ENCODE measurements at regions not wholly inside any gene's neighbourhood (a gene's known extent, or its start where the extent isn't known, plus 50 kb on each side); places are given as distances from the start of the nearest gene placed in this dataset.

DNA sequence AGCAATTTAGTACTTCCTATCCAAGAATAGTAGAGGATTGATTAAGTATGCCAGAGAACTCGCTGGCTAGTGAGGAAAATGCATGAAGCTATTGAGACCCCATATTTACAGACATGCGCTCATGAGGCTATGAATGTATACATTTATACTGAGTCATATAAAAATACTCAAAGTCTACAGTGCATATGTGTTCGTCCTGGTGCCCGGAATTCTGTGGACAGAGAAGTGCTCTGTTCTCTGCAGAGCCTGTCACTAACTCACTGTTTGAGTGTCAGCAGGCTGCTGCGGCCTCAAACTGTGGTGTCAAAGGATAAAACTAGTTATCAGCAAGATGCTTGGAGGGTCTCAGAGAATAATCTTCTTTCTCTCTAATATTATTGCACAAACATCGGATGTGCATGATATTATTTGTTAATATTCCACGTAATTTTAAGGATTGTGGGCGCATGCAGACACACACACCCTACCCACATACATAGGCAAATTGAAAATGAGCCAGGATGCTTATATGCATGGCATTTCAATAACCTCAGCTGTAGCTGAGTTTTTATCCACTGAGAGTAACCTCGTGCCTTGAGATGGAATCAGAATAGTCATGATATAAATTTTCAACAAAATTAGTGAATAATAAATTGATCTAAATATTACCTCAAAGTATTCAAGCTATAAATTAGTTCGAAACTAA, 50.0 kb upstream of the TSC22D2 start:
- Histone ChIP-seq H3K4me1 (no peaks in the 10 kb centered on the region), H3K9me3 (no peaks in the 10 kb centered on the region), H3K4me3 (no peak overlapping the region), H3K27ac (no peak overlapping the region), H3K4me2 (no peak overlapping the region), H4K20me1 (no peaks in the 10 kb centered on the region), H3K9ac (no peak overlapping the region), H3K36me3 (no peaks in the 10 kb centered on the region), H3K27me3 (no peaks in the 10 kb centered on the region)
- TF ChIP-seq Cebpa-rat (IDR thresholded peaks at IDR 0.05) = no peak

- H3K27ac ChIP-seq = no peak overlapping the region
- H3K9me3 ChIP-seq = no peaks in the 10 kb centered on the region
- TF ChIP-seq Cebpa-rat (IDR thresholded peaks at IDR 0.05) = no peak
- no peaks in the 10 kb centered on the region for H4K20me1 ChIP-seq
- H3K9ac ChIP-seq = no peak overlapping the region
- no peaks in the 10 kb centered on the region for H3K36me3 ChIP-seq
- no peaks in the 10 kb centered on the region for H3K27me3 ChIP-seq
- no peak overlapping the region for H3K4me3 ChIP-seq
- H3K4me2 ChIP-seq = no peak overlapping the region
- no peaks in the 10 kb centered on the region for H3K4me1 ChIP-seq
These were observed 51.0 kb upstream of the TSC22D2 start for GRCh38 chr3:150357140-150357539.

DNA sequence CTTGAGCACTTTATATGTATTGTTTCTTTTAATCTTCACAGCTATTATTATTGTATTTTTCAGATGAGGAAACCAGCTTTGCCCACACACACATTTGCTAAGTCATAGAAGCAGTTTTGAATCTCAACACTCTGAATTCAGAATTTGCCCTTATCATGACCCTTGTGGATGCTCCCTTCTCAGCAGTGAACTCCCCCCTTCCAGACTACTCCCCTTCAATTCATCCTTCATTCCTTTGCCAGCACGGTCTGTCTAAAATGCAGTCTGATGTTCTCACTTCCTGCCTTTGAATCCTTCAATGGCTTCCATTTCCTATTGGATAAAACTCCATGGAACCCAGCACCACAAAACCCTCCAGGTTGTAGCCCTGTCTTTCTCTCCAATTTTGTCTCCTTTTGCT, 52.5 kb upstream of the TSC22D2 start:
- Histone ChIP-seq H3K36me3 (no peaks in the 10 kb centered on the region), H3K4me2 (no peak overlapping the region), H3K9me3 (no peaks in the 10 kb centered on the region), H3K27ac (no peak overlapping the region), H3K9ac (no peak overlapping the region), H3K27me3 (no peaks in the 10 kb centered on the region), H3K4me3 (no peak overlapping the region), H3K4me1 (no peaks in the 10 kb centered on the region), H4K20me1 (no peaks in the 10 kb centered on the region)
- TF ChIP-seq Cebpa-rat (IDR thresholded peaks at IDR 0.05) = no peak

DNA sequence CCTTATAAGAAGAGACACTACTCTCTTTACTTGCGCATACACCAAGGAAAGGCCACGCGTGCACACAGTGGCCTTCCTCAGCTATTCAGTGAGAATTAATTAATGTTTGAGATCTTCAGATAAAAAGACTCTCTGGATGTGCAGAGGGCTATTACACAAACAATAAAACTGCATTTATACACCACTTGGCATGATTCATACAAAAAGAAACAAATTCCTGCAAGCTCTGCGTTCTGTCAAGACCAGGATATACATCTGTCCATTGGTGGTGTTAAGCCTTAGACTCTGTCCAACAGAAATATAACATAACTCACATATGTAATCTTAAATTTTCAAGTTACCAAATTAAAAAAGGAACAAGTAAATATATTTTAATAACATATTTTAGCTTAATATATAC, 55.2 kb upstream of the TSC22D2 start:
- Histone ChIP-seq H3K36me3 (no peaks in the 10 kb centered on the region), H4K20me1 (no peaks in the 10 kb centered on the region), H3K27me3 (no peaks in the 10 kb centered on the region), H3K27ac (no peak overlapping the region), H3K9ac (no peak overlapping the region), H3K4me2 (no peak overlapping the region), H3K4me1 (no peaks in the 10 kb centered on the region), H3K9me3 (no peaks in the 10 kb centered on the region), H3K4me3 (no peak overlapping the region)
- TF ChIP-seq Cebpa-rat (IDR thresholded peaks at IDR 0.05) = no peak

DNA sequence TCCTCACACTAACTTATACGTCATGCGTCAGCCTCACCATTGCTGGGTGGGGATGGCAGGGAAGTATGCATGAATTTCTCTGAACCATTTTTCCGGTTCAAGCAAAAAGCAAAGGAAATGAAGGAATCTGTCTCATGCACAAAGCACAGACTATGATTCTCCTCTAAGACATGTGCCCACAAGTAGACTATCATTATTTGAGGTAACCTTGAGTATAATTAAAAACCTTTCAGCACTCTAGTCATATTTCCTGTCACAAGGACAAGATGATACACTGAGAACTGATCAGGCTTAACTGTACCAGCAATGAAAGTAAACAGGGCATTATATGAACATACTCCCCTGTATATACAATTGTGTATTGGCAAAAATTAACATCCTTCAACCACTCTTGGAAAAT, 56.7 kb upstream of the TSC22D2 start:
- no peaks in the 10 kb centered on the region for H3K36me3 ChIP-seq
- no peaks in the 10 kb centered on the region for H3K9me3 ChIP-seq
- no peak overlapping the region for H3K9ac ChIP-seq
- H3K4me3 ChIP-seq = no peak overlapping the region
- no peak for TF ChIP-seq Cebpa-rat (IDR thresholded peaks at IDR 0.05)
- 0 out of 2 replicates have a peak, but pooled peaks cover 3% of the 10 kb centered on the region for H3K27me3 ChIP-seq
- H3K4me1 ChIP-seq = no peaks in the 10 kb centered on the region
- H4K20me1 ChIP-seq = no peaks in the 10 kb centered on the region
- H3K27ac ChIP-seq = no peak overlapping the region
- no peak overlapping the region for H3K4me2 ChIP-seq

- Histone ChIP-seq H3K4me1 (no peaks in the 10 kb centered on the region), H4K20me1 (no peaks in the 10 kb centered on the region), H3K4me3 (no peak overlapping the region), H3K27ac (no peak overlapping the region), H3K27me3 (0 out of 2 replicates have a peak, but pooled peaks cover 3% of the 10 kb centered on the region), H3K4me2 (no peak overlapping the region), H3K9me3 (no peaks in the 10 kb centered on the region), H3K9ac (no peak overlapping the region), H3K36me3 (no peaks in the 10 kb centered on the region)
- no peak for TF ChIP-seq Cebpa-rat (IDR thresholded peaks at IDR 0.05)
These were observed 58.6 kb upstream of the TSC22D2 start for GRCh38 chr3:150349314-150350097.

- Histone ChIP-seq H3K36me3 (no peaks in the 10 kb centered on the region), H4K20me1 (no peaks in the 10 kb centered on the region), H3K9ac (no peak overlapping the region), H3K4me1 (no peaks in the 10 kb centered on the region), H3K27me3 (0 out of 2 replicates have a peak, but pooled peaks cover 3% of the 10 kb centered on the region), H3K4me3 (no peak overlapping the region), H3K27ac (no peak overlapping the region), H3K4me2 (no peak overlapping the region), H3K9me3 (no peaks in the 10 kb centered on the region)
- no peak for TF ChIP-seq Cebpa-rat (IDR thresholded peaks at IDR 0.05)
These were observed 59.6 kb upstream of the TSC22D2 start for GRCh38 chr3:150348500-150348899.

DNA sequence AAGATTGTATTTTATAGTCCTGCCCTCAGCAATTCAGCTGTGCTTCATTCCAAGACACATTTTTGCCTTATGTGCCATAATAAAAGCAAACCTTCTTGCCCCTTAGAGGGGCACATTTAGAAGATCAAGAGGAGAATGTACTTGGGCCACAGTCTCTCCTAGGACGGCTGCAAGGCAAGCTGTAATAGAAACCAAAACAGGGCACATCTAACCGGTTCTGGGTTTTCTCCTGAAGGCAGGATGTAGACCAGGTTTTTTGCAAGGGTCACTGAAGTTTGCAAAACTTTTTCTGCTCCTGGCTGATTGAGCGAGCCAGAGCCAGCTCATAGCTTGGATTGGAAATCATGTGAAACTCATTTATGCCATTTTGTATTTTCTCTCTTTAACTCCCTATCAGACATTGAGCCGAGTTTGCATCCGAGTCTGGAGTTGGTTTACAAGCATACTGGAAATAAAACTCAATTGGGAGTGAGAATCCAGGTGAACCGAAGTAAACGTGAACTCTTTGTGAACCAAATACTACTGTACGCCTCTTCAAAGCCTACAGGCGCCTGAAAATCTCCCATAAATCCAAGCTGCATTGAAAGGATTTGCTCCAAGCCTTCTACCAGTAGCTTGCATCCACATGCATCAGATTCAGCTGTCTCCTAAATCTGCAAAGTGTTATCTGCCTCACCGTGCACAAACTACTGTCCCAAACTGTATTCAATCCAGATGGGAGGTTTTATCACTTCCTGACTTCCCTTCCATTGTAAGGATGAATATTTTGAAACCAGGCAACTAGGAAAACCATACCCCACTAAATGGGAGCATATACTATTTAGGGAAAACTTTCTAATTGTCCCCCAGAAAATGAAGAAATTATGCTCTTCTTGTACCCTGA, 60.9 kb upstream of the TSC22D2 start:
- H3K9me3 ChIP-seq = no peaks in the 10 kb centered on the region
- no peaks in the 10 kb centered on the region for H4K20me1 ChIP-seq
- no peak overlapping the region for H3K27ac ChIP-seq
- H3K36me3 ChIP-seq = no peaks in the 10 kb centered on the region
- no peak overlapping the region for H3K4me3 ChIP-seq
- no peak overlapping the region for H3K9ac ChIP-seq
- no peak overlapping the region for H3K4me2 ChIP-seq
- H3K27me3 ChIP-seq = 0 out of 2 replicates have a peak, but pooled peaks cover 3% of the 10 kb centered on the region
- no peaks in the 10 kb centered on the region for H3K4me1 ChIP-seq
- no peak for TF ChIP-seq Cebpa-rat (IDR thresholded peaks at IDR 0.05)

- Histone ChIP-seq H4K20me1 (no peaks in the 10 kb centered on the region), H3K27me3 (0 out of 2 replicates have a peak, but pooled peaks cover 3% of the 10 kb centered on the region), H3K9me3 (no peaks in the 10 kb centered on the region), H3K4me3 (no peak overlapping the region), H3K4me2 (no peak overlapping the region), H3K4me1 (no peaks in the 10 kb centered on the region), H3K9ac (no peak overlapping the region), H3K27ac (no peak overlapping the region), H3K36me3 (no peaks in the 10 kb centered on the region)
- no peak for TF ChIP-seq Cebpa-rat (IDR thresholded peaks at IDR 0.05)
These were observed 61.8 kb upstream of the TSC22D2 start for GRCh38 chr3:150346266-150346665.

All from BLaER1 (cell line).